CD4-positive, alpha-beta T cell (primary cell): ENCODE measurements at regions not wholly inside any gene's neighbourhood (a gene's known extent, or its start where the extent isn't known, plus 50 kb on each side); places are given as distances from the start of the nearest gene placed in this dataset.

Source experiments
- ATAC-seq: fragments of 200-7000 bp; cut with Tn5 transposase; one replicate; pipeline ENCODE4 v1.10.0; 2022; ENCODE audit warnings: mild to moderate bottlenecking; ENCODE audit not compliant: poor library complexity
- CTCF ChIA-PET: fragments of 350-600 bp; sonication (Branson Sonifier 250); formaldehyde crosslinking; loops from one replicate; lab custom pipeline; 2021; ENCODE audit warnings: antibody characterized with exemption, inconsistent platforms; lab: Charles Lee
- POLR2A ChIA-PET: fragments of 350-600 bp; sonication (Branson Sonifier 250); formaldehyde crosslinking; loops from one replicate; lab custom pipeline; 2021; ENCODE audit warnings: antibody characterized with exemption, inconsistent platforms; lab: Charles Lee
- DNase-seq, 14 experiments: peaks; one replicate each; pipeline ENCODE4 v3.0.0-alpha.2; 2013 to 2020; ENCODE audit warnings: mixed read lengths in 2 of 14
- H3K27ac ChIP-seq, 2 donors: one replicate each; pipeline versions ENCODE4 v1.5.1 to v1.7.0; 2013; ENCODE audit warnings: low read length in 2 of 2, low read depth in 1 of 2, mild to moderate bottlenecking in 1 of 2
- H3K27me3 ChIP-seq, 2 experiments: 1 replicate in 1 of 2; 2 replicates in 1 of 2; pipeline versions ENCODE4 v1.6.1 to v1.7.0; 2013; ENCODE audit warnings: low read length in 2 of 2, control low read depth in 1 of 2, mild to moderate bottlenecking in 1 of 2, moderate library complexity in 1 of 2; ENCODE audit not compliant: insufficient read depth in 2 of 2, control insufficient read depth in 1 of 2
- H3K36me3 ChIP-seq: one replicate; pipeline ENCODE4 v1.6.1; 2013; ENCODE audit warnings: low read length, control low read depth; ENCODE audit not compliant: insufficient read depth
- H3K4me1 ChIP-seq: one replicate; pipeline ENCODE4 v1.6.1; 2013; ENCODE audit warnings: low read length, control low read depth; ENCODE audit not compliant: insufficient read depth
- H3K4me3 ChIP-seq: one replicate; pipeline ENCODE4 v1.5.1; 2013; ENCODE audit warnings: mild to moderate bottlenecking, low read length, moderate library complexity
- H3K9me3 ChIP-seq, 2 experiments: 1 replicate in 1 of 2; 2 replicates in 1 of 2; pipeline versions ENCODE4 v1.6.1 to v1.7.0; 2013; ENCODE audit warnings: low read length in 2 of 2, mild to moderate bottlenecking in 2 of 2, control low read depth in 1 of 2, moderate library complexity in 1 of 2; ENCODE audit not compliant: control insufficient read depth in 1 of 2, insufficient read depth in 1 of 2
- H3K27ac Mint-ChIP-seq: one replicate; pipeline ENCODE4 v1.8.0; 2020; ENCODE audit warnings: mixed read lengths
- H3K27me3 Mint-ChIP-seq: one replicate; pipeline ENCODE4 v1.8.0; 2021; ENCODE audit warnings: mixed read lengths
- H3K36me3 Mint-ChIP-seq: one replicate; pipeline ENCODE4 v1.8.0; 2021; ENCODE audit warnings: low read depth, mixed read lengths
- H3K4me1 Mint-ChIP-seq: one replicate; pipeline ENCODE4 v1.8.0; 2021; ENCODE audit warnings: low read depth, mixed read lengths
- H3K4me3 Mint-ChIP-seq: one replicate; pipeline ENCODE4 v1.8.0; 2020; ENCODE audit warnings: mild to moderate bottlenecking, mixed read lengths
- H3K9me3 Mint-ChIP-seq: one replicate; pipeline ENCODE4 v1.8.0; 2020; ENCODE audit warnings: mixed read lengths
- intact Hi-C, 2 experiments: fragments of 100-400 bp; cut with DNase I in 1 of 2; cut with micrococcal nuclease in 1 of 2; formaldehyde crosslinking; loops; one replicate each; pipeline versions ENCODE4 v1.15.1 to v1.9.0; 2023 to 2025; cut with DNase I, micrococcal nuclease
- TF ChIP-seq, protein P1 (sequence below): fragments of 200-600 bp; IDR thresholded peaks from one replicate; pipeline ENCODE4 v1.8.0; 2022; ENCODE audit warnings: antibody characterized with exemption, mild to moderate bottlenecking

DNA sequence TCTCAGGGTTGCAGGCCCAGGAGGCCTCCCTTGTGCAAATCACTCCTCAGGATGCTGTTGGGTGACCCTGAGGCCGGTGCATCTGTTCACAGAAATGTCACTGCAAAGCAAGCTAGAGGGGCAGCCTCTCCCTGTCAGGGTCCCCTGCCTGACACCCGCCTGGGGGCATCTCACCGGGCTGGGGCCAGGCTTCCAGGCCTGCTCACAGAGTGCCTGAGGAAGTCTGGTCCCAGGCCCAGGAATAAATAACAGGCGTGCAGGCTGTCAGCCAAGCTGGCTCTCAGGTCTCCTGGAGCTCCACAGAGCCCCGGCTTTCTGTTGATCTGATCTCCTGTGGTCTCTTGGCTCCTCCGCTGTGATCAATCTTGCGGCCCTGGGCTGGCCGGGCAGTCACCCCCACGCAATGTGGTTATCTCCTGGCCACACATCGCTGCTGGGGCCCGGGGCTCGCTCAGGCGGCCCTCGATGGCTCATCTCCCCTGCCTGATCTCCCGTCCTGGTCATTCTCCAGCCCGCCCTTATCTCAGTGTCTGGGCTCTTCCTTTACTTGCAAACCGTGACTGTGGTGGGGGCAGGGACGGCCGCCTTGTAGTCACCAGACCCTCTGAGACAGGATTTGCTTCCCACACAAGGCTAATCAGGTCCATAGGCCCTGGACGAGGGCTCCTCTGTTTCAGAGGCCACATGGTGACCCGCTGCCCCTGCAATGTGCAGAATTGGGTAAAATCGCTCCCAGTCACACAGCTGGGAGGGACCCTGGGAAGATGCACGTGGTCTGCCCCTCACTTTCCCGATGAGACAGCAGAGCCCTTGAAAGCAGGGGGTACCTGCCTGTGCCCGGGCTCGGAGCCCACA lies 231.2 kb upstream of the GSE1 start:
- ChIA-PET CTCF (no interaction called here), POLR2A (no interaction called here)
- TF ChIP-seq, protein P1, sequence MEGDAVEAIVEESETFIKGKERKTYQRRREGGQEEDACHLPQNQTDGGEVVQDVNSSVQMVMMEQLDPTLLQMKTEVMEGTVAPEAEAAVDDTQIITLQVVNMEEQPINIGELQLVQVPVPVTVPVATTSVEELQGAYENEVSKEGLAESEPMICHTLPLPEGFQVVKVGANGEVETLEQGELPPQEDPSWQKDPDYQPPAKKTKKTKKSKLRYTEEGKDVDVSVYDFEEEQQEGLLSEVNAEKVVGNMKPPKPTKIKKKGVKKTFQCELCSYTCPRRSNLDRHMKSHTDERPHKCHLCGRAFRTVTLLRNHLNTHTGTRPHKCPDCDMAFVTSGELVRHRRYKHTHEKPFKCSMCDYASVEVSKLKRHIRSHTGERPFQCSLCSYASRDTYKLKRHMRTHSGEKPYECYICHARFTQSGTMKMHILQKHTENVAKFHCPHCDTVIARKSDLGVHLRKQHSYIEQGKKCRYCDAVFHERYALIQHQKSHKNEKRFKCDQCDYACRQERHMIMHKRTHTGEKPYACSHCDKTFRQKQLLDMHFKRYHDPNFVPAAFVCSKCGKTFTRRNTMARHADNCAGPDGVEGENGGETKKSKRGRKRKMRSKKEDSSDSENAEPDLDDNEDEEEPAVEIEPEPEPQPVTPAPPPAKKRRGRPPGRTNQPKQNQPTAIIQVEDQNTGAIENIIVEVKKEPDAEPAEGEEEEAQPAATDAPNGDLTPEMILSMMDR, result no peak
- Histone ChIP-seq H3K9me3 (no peaks in the 10 kb centered on the region), H3K27ac (no peak overlapping the region), H3K27me3 (peaks cover 5 to 11% of the 10 kb centered on the region in 2 experiments), H3K36me3 (no peaks in the 10 kb centered on the region), H3K4me1 (no peaks in the 10 kb centered on the region), H3K4me3 (no peak overlapping the region)
- DNase-seq (no peak), ATAC-seq (no peak)
- Mint-ChIP-seq H3K4me3 (no peak overlapping the region), H3K9me3 (no peaks in the 10 kb centered on the region), H3K27me3 (no peaks in the 10 kb centered on the region), H3K4me1 (no peaks in the 10 kb centered on the region), H3K36me3 (no peaks in the 10 kb centered on the region), H3K27ac (no peak overlapping the region)
- intact Hi-C loops, result no loop called here

DNA sequence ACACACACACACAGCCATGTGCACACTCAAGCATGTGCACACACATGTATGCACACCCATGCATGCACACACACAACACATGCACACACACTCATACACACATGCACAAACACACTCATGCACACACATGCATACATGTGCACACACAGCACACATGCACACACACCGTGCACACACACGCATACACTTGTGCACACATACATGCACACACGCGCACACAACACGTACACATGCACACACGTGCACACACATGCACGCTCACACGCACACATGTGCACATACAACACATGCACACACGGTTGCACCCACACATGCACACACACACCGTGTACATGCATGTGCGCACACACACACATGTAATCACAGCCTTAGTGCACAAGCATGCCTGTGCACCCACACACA lies 230.4 kb upstream of the GSE1 start:
- H3K36me3 Mint-ChIP-seq, result no peaks in the 10 kb centered on the region
- intact Hi-C loops, result no loop called here
- no peaks in the 10 kb centered on the region for H3K27me3 Mint-ChIP-seq
- Histone ChIP-seq H3K4me3 (no peak overlapping the region), H3K27ac (no peak overlapping the region), H3K4me1 (no peaks in the 10 kb centered on the region), H3K36me3 (no peaks in the 10 kb centered on the region), H3K27me3 (peaks cover 5 to 11% of the 10 kb centered on the region in 2 experiments), H3K9me3 (no peaks in the 10 kb centered on the region)
- H3K4me1 Mint-ChIP-seq, result no peaks in the 10 kb centered on the region
- H3K9me3 Mint-ChIP-seq, result no peaks in the 10 kb centered on the region
- no peak overlapping the region for H3K4me3 Mint-ChIP-seq
- TF ChIP-seq, protein P1, result no peak
- ChIA-PET CTCF (no interaction called here), POLR2A (no interaction called here)
- H3K27ac Mint-ChIP-seq, result no peak overlapping the region
- ATAC-seq, result no peak
- DNase-seq, result no peak

DNA sequence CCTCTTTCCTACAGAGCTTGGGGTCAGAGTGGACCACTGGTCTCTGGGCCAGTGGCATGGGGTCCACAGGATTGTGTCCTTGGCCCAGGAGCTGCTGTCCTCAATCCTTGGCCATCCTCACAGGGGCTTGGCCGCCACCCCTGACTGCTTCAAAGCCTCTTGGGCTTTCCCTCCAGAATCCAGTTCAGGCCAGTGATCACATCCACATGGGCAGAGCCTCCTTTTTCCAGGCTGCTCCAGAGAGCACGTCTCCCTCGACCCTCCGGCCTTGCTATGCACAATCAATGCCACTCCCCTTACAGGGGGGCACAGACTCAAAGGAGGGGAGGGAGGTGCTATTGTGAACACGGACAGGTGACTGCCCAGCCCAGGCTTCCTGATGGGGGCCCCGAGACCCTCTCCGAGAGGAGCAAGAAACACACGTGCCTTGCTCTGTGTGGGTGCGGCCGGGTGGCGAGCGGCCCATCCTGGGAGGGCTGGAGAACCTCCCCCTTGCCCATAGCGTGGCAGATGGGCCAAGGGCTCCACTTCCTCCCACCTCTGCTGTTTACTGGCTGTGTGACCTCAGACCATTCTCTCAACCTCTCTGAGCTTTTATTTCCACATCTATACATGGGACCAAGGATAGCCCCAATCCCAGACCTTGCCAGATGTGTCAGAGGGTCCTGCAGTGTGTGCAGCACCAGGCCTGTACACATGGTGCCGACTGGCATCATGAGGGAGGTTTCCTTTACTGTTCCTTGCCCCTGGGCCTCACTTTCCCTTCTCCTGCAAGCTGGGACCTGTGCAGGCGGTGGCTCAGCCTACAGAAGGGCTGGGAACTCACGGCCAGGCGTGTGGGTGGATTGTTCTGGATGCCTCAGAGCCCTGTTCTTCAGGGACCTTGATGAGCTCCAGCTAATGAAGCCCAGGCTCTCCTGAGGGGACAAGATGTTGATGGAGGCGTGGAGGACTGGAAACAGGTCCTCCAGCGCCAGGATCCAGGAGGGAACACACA lies 229.0 kb upstream of the GSE1 start:
- no peaks in the 10 kb centered on the region for H3K36me3 Mint-ChIP-seq
- Histone ChIP-seq H3K27ac (no peak overlapping the region), H3K4me1 (no peaks in the 10 kb centered on the region), H3K27me3 (peaks cover 0 to under 1% of the 10 kb centered on the region in 2 experiments), H3K4me3 (no peak overlapping the region), H3K9me3 (no peaks in the 10 kb centered on the region), H3K36me3 (no peaks in the 10 kb centered on the region)
- H3K27ac Mint-ChIP-seq, result no peak overlapping the region
- TF ChIP-seq, protein P1, result no peak
- DNase-seq, result no peak
- no peaks in the 10 kb centered on the region for H3K4me1 Mint-ChIP-seq
- H3K27me3 Mint-ChIP-seq, result no peaks in the 10 kb centered on the region
- POLR2A ChIA-PET, result no interaction called here
- intact Hi-C loops, result no loop called here
- CTCF ChIA-PET, result no interaction called here
- no peaks in the 10 kb centered on the region for H3K9me3 Mint-ChIP-seq
- no peak overlapping the region for H3K4me3 Mint-ChIP-seq
- no peak for ATAC-seq
